NCI-H1694 (cell line): ENCODE measurements at regions not wholly inside any gene's neighbourhood (a gene's known extent, or its start where the extent isn't known, plus 50 kb on each side); places are given as distances from the start of the nearest gene placed in this dataset.
"Not testable (repeated sequence)": the region's sequence is repeated elsewhere in the genome, so short reads cannot be mapped to it uniquely, and the experiment has no call there.

Experiments used
- DNase-seq: peaks from one replicate; lab custom pipeline; 2025; lab: John Stamatoyannopoulos, UW

DNA sequence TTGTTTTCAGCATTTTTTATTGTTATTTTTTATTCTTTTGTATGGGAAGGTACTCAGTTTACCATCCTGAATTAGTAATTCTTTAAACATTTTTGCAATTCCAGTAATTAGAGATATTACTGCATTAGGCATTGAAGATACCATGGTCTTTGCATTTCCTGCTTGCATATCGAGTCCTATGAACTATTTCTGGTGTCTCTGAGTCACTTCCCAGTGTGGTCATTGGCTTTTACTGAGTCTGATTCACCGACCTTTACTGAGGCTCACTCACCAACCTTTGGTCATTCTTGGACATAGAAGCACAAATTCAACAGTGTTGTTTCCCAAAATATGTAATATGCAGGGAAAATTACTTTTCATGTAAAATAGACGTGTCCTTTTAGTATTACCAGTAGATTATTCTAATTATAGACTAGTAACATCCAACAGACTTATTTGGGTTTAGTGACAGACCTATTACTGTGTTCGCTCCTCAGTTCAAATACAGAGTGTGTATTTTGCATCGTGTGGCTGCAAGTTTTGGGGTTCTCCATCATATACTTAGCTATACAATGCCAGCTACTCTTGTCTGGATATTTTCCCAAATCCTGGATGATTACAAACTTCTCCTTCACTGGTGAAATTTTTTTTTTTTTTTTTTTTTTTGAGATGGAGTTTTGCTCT lies 180.7 kb upstream of the PRSS1 start:
- no peak for DNase-seq

DNA sequence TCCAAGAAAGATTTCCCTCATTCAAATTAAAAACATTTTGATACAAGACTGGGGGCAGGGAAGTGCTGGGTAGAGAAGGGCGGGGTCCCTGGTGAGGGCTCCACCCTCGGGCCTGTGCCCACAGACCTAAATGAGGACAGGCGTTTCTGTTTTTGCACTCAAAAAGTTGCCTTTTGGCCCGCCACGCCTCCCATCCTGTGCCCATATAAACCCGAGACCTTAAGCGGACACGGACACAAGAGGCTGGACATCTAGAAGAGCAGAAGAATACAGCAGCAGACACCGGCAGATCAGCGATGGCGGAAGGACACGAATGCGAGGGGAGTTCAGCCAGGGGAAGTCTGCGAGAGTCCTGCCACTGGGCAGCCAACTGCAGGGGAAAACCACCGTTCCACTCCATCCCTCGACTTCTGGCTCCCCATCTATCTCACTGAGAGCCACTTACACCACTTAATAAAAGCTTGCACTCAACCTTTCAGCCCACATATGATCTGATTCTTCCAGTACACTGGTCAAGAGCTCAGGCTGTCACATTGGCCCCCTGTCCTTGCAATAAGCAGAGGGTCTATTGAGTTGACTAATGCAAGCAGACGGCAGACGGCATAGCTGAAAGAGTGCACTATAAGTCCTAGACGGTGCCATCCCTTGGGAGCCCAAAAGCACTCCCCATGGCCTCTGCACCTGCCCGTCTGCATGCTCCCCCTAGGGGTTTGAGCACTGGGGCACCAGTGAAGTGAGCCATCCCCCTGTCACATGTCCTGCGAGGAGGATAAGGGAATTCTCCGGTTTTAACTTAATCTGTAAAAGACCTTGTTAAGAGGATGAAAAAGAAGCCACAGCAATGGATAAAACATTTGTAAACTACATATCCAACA lies 181.8 kb upstream of the PRSS1 start:
- no peak for DNase-seq

- DNase-seq, result no peak
Measured at GRCh38 chr7:142566271-142566670, 183.0 kb upstream of the PRSS1 start.

- DNase-seq, result not testable (repeated sequence)
Measured at GRCh38 chr7:142564125-142564524, 185.1 kb upstream of the PRSS1 start.

DNA sequence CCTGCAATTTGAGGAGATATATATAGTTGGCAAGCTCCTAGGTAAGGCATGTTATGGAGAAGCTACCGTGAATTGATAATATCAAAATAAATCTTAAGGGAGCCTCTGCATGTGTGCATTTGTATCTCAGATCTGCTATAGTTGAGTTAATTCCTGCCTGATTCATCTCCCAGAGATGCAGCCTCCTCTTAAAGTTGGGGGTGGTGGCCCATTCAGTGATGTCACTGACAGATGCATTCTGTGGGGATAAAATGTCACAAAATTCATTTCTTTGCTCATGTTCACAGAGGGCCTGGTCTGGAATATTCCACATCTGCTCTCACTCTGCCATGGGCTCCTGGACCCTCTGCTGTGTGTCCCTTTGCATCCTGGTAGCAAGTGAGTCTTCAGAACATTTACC lies 185.8 kb upstream of the PRSS1 start:
- no peak for DNase-seq

DNA sequence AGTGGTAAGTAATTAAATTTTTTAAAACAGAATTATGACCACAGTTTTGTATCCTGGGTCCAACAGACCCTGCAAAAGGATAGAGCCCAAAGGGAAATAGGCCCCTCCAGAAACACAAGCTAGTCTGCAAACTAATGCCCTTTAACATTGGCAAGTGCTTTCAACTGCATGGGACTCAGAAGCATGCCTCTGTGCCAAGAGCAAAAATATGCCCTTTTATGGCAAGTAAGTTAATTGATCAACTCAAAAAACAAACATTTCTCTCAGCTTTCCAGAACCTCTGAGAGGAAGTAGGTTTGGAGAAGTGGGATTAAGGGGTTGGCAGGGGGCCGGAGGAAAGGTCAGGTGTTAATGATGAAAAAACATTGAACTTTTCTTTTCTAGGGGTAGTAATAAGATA lies 186.6 kb upstream of the PRSS1 start:
- DNase-seq, result no peak

DNA sequence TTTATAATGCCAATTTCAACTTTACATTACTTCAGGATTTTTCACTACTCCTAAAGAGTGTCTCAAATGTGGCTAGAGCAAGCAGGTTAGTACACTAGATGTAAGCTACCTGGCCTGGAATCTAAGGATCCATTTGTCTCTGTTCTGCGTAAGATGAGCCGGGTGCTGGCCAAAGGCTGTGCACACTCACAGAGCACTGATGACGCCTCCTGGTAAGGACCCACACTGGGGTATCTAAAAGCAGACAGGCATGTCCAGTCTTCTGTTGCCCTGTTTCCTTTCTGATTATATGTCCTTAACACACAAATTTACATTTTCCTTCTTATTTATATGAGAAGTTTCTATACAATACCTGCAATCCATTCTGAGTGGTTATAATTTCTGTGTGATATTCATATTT lies 187.9 kb upstream of the PRSS1 start:
- DNase-seq, result not testable (repeated sequence)

DNA sequence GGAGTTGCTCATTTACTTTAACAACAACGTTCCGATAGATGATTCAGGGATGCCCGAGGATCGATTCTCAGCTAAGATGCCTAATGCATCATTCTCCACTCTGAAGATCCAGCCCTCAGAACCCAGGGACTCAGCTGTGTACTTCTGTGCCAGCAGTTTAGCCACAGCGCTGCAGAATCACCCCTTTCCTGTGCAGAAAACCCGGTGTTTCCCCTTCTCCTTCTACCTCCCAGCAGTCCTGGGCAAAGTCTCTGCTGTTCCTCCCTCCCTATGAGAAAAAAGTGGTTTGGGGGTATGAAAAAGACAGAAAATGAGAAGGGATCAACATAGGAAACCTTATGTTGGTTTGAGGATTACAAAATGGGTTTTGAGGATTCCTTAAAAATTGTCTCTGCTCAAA lies 188.5 kb upstream of the PRSS1 start:
- DNase-seq, result not testable (repeated sequence)

DNA sequence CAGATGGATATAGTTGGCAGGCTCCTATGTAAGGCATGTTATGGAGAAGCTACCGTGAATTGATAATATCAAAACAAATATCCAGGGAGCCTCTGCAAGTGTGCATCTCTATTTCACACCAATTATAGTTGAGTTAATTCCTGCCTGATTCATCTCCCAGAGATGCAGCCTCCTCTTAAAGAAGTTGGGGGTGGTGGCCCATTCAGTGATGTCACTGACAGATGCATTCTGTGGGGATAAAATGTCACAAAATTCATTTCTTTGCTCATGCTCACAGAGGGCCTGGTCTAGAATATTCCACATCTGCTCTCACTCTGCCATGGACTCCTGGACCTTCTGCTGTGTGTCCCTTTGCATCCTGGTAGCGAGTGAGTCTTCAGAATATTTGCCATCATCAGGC lies 189.1 kb upstream of the PRSS1 start:
- no peak for DNase-seq

GRCh38 chr7:142557971-142558582 lies 191.2 kb upstream of the PRSS1 start:
- DNase-seq, result peak; percentile 14

GRCh38 chr7:142556740-142557139 lies 192.5 kb upstream of the PRSS1 start:
- no peak for DNase-seq

GRCh38 chr7:142554560-142555532 lies 194.4 kb upstream of the PRSS1 start:
- no peak for DNase-seq

DNA sequence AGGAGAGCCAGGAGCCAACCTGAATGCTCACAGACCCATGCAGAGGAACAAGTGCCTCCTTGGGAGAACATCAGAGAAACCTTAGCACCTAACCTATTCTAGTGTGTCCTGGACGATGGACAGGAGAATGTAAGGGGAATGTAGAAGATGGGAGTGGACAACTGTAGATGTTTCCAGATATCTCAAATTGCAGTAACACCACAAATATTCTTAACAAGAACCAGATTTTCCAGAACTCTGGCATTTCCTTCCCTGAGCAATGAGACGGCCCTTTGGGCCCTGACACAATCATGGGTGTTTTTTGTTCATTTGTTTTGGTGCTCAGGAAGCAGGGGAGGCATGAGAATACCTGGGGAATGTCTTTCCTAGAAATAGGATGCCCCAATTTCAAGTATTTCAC lies 196.1 kb upstream of the PRSS1 start:
- no peak for DNase-seq

DNA sequence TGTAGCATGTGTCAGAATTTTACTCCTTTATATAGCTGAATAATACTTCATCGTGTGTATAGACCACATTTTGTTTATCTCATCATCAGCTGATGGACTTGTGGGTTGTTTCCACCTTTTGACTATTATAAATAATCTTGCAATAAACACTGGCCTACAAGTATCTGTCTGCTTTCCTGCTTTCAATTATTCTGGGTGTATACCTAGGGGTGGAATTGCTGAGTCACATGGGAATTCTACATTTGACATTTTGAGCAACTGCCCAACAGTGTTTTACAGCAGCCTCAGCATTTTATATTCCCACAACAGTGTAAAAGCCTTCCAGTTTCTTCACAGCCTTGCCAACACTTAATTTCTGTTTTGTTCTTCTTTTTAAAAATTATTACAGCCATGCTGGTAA lies 200.3 kb upstream of the PRSS1 start:
- DNase-seq, result no peak

GRCh38 chr7:142546452-142546851 lies 202.8 kb upstream of the PRSS1 start:
- DNase-seq, result no peak

DNA sequence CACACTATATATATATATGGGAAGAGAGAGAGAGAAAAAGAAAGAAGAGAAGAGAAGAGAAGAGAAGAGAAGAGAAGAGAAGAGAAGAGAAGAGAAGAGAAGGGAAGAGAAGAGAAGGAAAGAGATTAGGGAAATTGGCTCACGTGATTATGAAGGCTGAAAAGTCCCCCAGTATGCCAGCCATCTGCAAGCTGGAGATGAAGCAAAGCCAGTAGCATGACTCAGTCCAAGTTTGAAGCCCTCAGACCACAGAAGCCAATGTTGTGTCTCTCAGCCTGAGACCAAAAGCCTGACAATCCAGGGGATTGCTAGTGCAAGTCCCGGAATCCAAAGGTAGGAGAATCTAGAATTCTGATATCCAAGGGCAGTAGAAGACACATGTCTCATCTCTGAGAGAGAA lies 206.3 kb upstream of the PRSS1 start:
- DNase-seq, result no peak

DNA sequence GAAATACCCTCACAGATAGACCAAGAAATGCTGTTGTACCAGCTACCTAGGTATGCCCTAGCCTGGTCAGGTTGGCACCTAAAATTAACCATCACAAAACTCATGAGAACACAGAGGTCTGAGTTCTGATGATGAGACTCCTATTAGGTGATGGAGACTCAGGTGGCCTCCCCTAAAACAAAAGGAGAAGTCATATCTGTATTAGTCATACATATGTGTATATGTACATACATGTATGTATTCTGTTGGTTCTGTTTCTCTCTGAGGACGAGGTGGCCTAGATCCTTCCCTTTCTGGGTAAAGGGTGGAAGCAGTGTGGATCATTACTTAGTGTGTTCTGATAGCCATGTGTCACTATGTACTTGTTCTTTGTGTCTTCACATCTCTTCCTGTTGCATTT lies 207.2 kb upstream of the PRSS1 start:
- DNase-seq, result no peak

- no peak for DNase-seq
Measured at GRCh38 chr7:142540371-142540770, 208.9 kb upstream of the PRSS1 start.

DNA sequence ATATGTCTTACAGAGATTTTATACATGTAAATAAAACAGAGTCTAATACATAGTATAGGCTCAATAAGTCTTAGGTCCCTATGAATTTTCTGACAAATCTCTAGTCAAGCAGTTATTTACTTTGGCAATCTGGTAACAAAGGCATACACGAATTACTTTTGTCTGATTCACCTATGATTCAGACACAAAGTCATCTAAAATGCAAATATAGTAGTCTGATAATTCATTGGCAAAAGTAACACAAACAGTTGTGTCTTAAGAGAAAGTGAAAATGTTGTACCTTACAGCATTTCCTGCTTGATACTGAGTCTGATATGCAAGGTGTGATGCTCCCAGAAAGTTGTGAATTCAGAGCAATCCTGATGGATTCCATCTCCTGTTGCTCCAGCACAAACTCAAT lies 209.4 kb upstream of the PRSS1 start:
- DNase-seq, result no peak

DNA sequence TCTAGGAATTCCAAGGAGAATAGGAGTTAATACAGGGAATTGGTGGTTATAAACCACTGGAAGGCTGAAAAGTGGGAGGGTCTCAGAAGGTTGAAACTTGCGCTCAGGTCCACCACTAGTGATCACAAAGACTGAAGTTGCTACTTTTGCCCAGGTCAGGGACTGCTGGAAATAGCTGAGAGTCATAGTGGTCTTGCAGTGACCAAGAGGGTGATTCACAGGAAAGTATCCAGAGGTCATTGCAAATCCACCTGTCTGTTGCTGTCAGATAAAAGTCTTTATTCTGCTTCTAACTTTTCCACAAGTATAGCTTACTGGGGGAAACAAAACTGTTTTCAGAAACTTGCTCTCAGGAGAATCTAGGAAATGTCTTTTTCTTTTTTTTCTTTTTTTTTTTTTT lies 211.5 kb upstream of the PRSS1 start:
- DNase-seq, result no peak

- DNase-seq, result peak; percentile 13
Measured at GRCh38 chr7:142535123-142535779, 214.0 kb upstream of the PRSS1 start.
